Right atrium auricular region (tissue), 2 donors: ENCODE measurements at regions not wholly inside any gene's neighbourhood (a gene's known extent, or its start where the extent isn't known, plus 50 kb on each side); places are given as distances from the start of the nearest gene placed in this dataset.
"Not testable (repeated sequence)": the region's sequence is repeated elsewhere in the genome, so short reads cannot be mapped to it uniquely, and the experiment has no call there.

Experiments used
- DNase-seq: peaks from one replicate; pipeline ENCODE4 v3.0.0-alpha.2; 2019; ENCODE audit warnings: low spot score
- H3K27ac ChIP-seq, 2 donors: fragments of 200-600 bp; sonication (generic); 1 replicate in 1 of 2; 2 replicates in 1 of 2; pipeline ENCODE4 v1.5.1; 2016 to 2019
- H3K27me3 ChIP-seq, 2 donors: fragments of 200-600 bp; sonication (generic); one replicate each; pipeline versions ENCODE4 v1.5.1 to v1.6.0; 2017 to 2019
- H3K36me3 ChIP-seq: fragments of 200-600 bp; sonication (generic); one replicate; pipeline ENCODE4 v1.5.1; 2016
- H3K4me1 ChIP-seq, 2 donors: fragments of 200-600 bp; sonication (generic); one replicate each; pipeline versions ENCODE4 v1.5.1 to v1.6.0; 2017 to 2019
- H3K4me3 ChIP-seq, 2 donors: fragments of 200-600 bp; sonication (generic); 1 replicate in 1 of 2; 2 replicates in 1 of 2; pipeline ENCODE4 v1.5.1; 2017 to 2019; ENCODE audit warnings: mild to moderate bottlenecking in 1 of 2, moderate library complexity in 1 of 2
- H3K9me3 ChIP-seq, 2 donors: fragments of 200-600 bp; sonication (generic); one replicate each; pipeline ENCODE4 v1.5.1; 2019
- CTCF ChIP-seq, 2 donors: fragments of 200-600 bp; sonication (generic); IDR thresholded peaks; one replicate each; pipeline ENCODE4 v1.5.1; 2019; ENCODE audit warnings: antibody characterized with exemption in 2 of 2

- H3K9me3 ChIP-seq, result no peaks in the 10 kb centered on the region
- H3K4me1 ChIP-seq, result peaks cover 0 to 4% of the 10 kb centered on the region in 2 donors
- H3K27me3 ChIP-seq, result no peaks in the 10 kb centered on the region
- DNase-seq, result no peak
- no peaks in the 10 kb centered on the region for H3K36me3 ChIP-seq
- TF ChIP-seq CTCF (IDR thresholded peaks at IDR 0.05), result no peak
- no peak overlapping the region for H3K4me3 ChIP-seq
- H3K27ac ChIP-seq, result no peak overlapping the region
Measured at GRCh38 chr6:100230115-100230952, 234.4 kb downstream of the SIM1 start.

- TF ChIP-seq CTCF (IDR thresholded peaks at IDR 0.05), result no peak
- Histone ChIP-seq H3K9me3 (no peaks in the 10 kb centered on the region), H3K27ac (no peak overlapping the region), H3K4me1 (peaks cover 0 to 4% of the 10 kb centered on the region in 2 donors), H3K27me3 (no peaks in the 10 kb centered on the region), H3K36me3 (no peaks in the 10 kb centered on the region), H3K4me3 (peak overlapping the region in 1 of 2 donors; percentile 50)
- no peak for DNase-seq
Measured at GRCh38 chr6:100229512-100229911, 235.2 kb downstream of the SIM1 start.

- peak; percentile 67 for DNase-seq
- Histone ChIP-seq H3K36me3 (no peaks in the 10 kb centered on the region), H3K9me3 (no peaks in the 10 kb centered on the region), H3K27ac (no peak overlapping the region), H3K4me1 (peaks cover 0 to 4% of the 10 kb centered on the region in 2 donors), H3K27me3 (no peaks in the 10 kb centered on the region), H3K4me3 (peak overlapping the region; percentile 37 to 50)
- TF ChIP-seq CTCF (IDR thresholded peaks at IDR 0.05), result peak in 1 of 2 donors; percentile 27
Measured at GRCh38 chr6:100228834-100229441, 234.9 kb upstream of the MCHR2 start.

GRCh38 chr6:100228437-100228833, 234.4 kb upstream of the MCHR2 start:
- peak overlapping the region; percentile 37 to 50 for H3K4me3 ChIP-seq
- H3K27me3 ChIP-seq, result no peaks in the 10 kb centered on the region
- no peaks in the 10 kb centered on the region for H3K9me3 ChIP-seq
- H3K27ac ChIP-seq, result no peak overlapping the region
- peaks cover 0 to 4% of the 10 kb centered on the region in 2 donors for H3K4me1 ChIP-seq
- TF ChIP-seq CTCF (IDR thresholded peaks at IDR 0.05), result no peak
- H3K36me3 ChIP-seq, result no peaks in the 10 kb centered on the region
- DNase-seq, result no peak

- Histone ChIP-seq H3K36me3 (no peaks in the 10 kb centered on the region), H3K4me1 (peaks cover 0 to 4% of the 10 kb centered on the region in 2 donors), H3K27me3 (no peaks in the 10 kb centered on the region), H3K4me3 (no peak overlapping the region), H3K9me3 (no peaks in the 10 kb centered on the region), H3K27ac (no peak overlapping the region)
- TF ChIP-seq CTCF (IDR thresholded peaks at IDR 0.05), result no peak
- DNase-seq, result no peak
Measured at GRCh38 chr6:100226811-100227210, 232.8 kb upstream of the MCHR2 start.

- H3K4me3 ChIP-seq, H3K27ac ChIP-seq, H3K4me1 ChIP-seq, H3K9me3 ChIP-seq, H3K36me3 ChIP-seq, H3K27me3 ChIP-seq, DNase-seq: not testable (repeated sequence)
Measured at GRCh38 chr6:100223952-100224351, 229.9 kb upstream of the MCHR2 start.
